Sigmoid colon (tissue), 6 donors: ENCODE measurements at regions not wholly inside any gene's neighbourhood (a gene's known extent, or its start where the extent isn't known, plus 50 kb on each side); places are given as distances from the start of the nearest gene placed in this dataset.

Source experiments
- DNase-seq: peaks from one replicate; pipeline ENCODE4 v3.0.0-alpha.2; 2019
- H3K27ac ChIP-seq, 4 donors: fragments of 200-600 bp; sonication (generic); one replicate each; pipeline ENCODE4 v1.5.1; 2016 to 2019; ENCODE audit warnings: mild to moderate bottlenecking in 1 of 4
- H3K27me3 ChIP-seq, 3 donors: fragments of 200-600 bp; sonication (generic); one replicate each; pipeline ENCODE4 v1.5.1; 2019; ENCODE audit warnings: mild to moderate bottlenecking in 1 of 3
- H3K36me3 ChIP-seq, 4 donors: fragments of 200-600 bp; sonication (generic); one replicate each; pipeline ENCODE4 v1.5.1; 2016 to 2019
- H3K4me1 ChIP-seq, 4 donors: fragments of 200-600 bp; sonication (generic); one replicate each; pipeline ENCODE4 v1.5.1; 2017 to 2019
- H3K4me3 ChIP-seq, 4 donors: fragments of 200-600 bp; sonication (generic); one replicate each; pipeline ENCODE4 v1.5.1; 2017 to 2019; ENCODE audit warnings: mild to moderate bottlenecking in 2 of 4, moderate library complexity in 1 of 4
- H3K9me3 ChIP-seq, 4 donors: fragments of 200-600 bp in 3 of 4; sonication (generic) in 3 of 4; one replicate each; pipeline versions ENCODE4 v1.5.1 to v1.6.1; 2013 to 2019
- EP300 ChIP-seq, 4 donors: sonication (generic); formaldehyde crosslinking; IDR thresholded peaks; one replicate each; pipeline ENCODE4 v1.6.1; 2017; ENCODE audit warnings: antibody characterized with exemption in 4 of 4
- POLR2A ChIP-seq, 2 donors: fragments of 450-650 bp; IDR thresholded peaks; one replicate each; pipeline ENCODE4 v1.6.1; 2016; ENCODE audit warnings: antibody characterized with exemption in 2 of 2, mild to moderate bottlenecking in 2 of 2, moderate library complexity in 2 of 2
- POLR2AphosphoS5 ChIP-seq, 4 donors: sonication (generic); formaldehyde crosslinking; IDR thresholded peaks; one replicate each; pipeline ENCODE4 v1.6.1; 2017; ENCODE audit warnings: antibody characterized with exemption in 4 of 4
- WGBS, 2 donors: extraction: QIAGEN DNeasy Blood & Tissue Kit; methylation state at CpG; one replicate each; pipeline ENCODE4 v1.1.7; 2013; 5-methylcytosine and 5-hydroxymethylcytosine counted together
- intact Hi-C: fragments of 100-400 bp; cut with DNase I; formaldehyde crosslinking; loops from one replicate; pipeline ENCODE4 v1.15.1; 2023
- TF ChIP-seq, protein P1 (sequence below), 4 experiments: fragments of 450-650 bp in 3 of 4; fragments of 200-600 bp in 1 of 4; IDR thresholded peaks; one replicate each; pipeline ENCODE4 v1.5.1; 2016 to 2019; ENCODE audit warnings: antibody characterized with exemption in 4 of 4, mild to moderate bottlenecking in 3 of 4, moderate library complexity in 2 of 4
- donor health status: healthy with polysubstance abuse.
- donor health status: healthy.

DNA sequence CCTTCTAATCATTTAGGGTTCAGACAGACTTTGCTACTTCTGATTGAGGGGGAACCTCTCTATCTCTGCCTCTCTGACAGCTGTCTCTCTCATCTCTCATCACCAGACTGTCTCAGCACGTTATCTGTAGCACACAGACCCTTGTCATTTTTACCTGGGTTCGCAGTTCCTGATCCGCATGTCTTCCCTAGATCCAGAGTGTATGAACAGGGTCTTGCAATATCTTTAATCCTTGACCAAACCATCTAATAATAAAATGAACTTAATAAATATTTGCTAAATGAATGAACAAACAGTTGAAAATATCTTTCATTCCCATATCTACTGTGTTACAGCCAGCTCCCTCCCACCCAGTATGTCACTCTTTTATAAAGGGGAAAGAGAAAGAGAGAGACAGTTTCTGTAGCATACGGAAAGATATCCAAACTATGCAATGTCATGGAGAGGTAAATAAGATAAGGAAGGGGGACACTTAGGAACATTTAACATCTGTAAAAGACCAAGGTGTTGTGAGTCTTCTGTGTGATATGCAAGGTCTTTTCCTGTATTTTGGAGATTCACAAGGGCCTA lies 507.6 kb downstream of the SUCLG1 start:
- WGBS, 2 donors = 82 to 93% methylated on average over 4 of the region's 4 CpGs
- DNase-seq = no peak
- no peaks in the 10 kb centered on the region for H3K4me1 ChIP-seq
- H3K27me3 ChIP-seq = no peaks in the 10 kb centered on the region
- no peak overlapping the region for H3K27ac ChIP-seq
- no peaks in the 10 kb centered on the region for H3K36me3 ChIP-seq
- intact Hi-C loops = no loop called here
- H3K9me3 ChIP-seq = no peaks in the 10 kb centered on the region
- no peak overlapping the region for H3K4me3 ChIP-seq
- no peak for TF ChIP-seq EP300 (IDR thresholded peaks at IDR 0.05)
- TF ChIP-seq, protein P1, sequence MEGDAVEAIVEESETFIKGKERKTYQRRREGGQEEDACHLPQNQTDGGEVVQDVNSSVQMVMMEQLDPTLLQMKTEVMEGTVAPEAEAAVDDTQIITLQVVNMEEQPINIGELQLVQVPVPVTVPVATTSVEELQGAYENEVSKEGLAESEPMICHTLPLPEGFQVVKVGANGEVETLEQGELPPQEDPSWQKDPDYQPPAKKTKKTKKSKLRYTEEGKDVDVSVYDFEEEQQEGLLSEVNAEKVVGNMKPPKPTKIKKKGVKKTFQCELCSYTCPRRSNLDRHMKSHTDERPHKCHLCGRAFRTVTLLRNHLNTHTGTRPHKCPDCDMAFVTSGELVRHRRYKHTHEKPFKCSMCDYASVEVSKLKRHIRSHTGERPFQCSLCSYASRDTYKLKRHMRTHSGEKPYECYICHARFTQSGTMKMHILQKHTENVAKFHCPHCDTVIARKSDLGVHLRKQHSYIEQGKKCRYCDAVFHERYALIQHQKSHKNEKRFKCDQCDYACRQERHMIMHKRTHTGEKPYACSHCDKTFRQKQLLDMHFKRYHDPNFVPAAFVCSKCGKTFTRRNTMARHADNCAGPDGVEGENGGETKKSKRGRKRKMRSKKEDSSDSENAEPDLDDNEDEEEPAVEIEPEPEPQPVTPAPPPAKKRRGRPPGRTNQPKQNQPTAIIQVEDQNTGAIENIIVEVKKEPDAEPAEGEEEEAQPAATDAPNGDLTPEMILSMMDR (IDR thresholded peaks at IDR 0.05) = no peak
- no peak for TF ChIP-seq POLR2AphosphoS5 (IDR thresholded peaks at IDR 0.05)
- no peak for TF ChIP-seq POLR2A (IDR thresholded peaks at IDR 0.05)

DNA sequence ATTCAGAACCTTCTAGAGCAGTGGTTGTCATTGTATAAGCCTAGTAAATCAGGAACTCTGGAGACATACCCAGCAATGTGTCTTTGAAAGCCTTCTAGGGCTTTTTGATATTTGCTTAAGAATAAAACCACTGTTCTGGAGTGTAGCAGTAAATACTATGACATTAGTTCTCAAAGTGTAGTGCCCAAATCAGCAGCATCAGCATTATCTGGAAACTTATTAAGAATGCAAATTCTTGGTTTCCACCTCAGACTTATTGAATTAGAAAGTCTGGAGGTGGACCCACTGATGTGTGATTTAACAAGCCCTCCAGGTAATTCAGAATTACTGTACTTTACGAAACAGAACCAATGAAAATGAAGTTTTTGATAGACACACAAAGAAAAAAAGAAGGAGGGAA lies 509.7 kb downstream of the SUCLG1 start:
- no peak for DNase-seq
- H3K9me3 ChIP-seq = no peaks in the 10 kb centered on the region
- H3K4me3 ChIP-seq = no peak overlapping the region
- WGBS, 2 donors = 79 to 90% methylated on average over 1 of the region's 1 CpG
- TF ChIP-seq POLR2AphosphoS5 (IDR thresholded peaks at IDR 0.05) (no peak), POLR2A (IDR thresholded peaks at IDR 0.05) (no peak), EP300 (IDR thresholded peaks at IDR 0.05) (no peak)
- TF ChIP-seq, protein P1 (IDR thresholded peaks at IDR 0.05) = no peak
- intact Hi-C loops = no loop called here
- H3K27me3 ChIP-seq = no peaks in the 10 kb centered on the region
- H3K27ac ChIP-seq = no peak overlapping the region
- H3K36me3 ChIP-seq = no peaks in the 10 kb centered on the region
- H3K4me1 ChIP-seq = no peaks in the 10 kb centered on the region

DNA sequence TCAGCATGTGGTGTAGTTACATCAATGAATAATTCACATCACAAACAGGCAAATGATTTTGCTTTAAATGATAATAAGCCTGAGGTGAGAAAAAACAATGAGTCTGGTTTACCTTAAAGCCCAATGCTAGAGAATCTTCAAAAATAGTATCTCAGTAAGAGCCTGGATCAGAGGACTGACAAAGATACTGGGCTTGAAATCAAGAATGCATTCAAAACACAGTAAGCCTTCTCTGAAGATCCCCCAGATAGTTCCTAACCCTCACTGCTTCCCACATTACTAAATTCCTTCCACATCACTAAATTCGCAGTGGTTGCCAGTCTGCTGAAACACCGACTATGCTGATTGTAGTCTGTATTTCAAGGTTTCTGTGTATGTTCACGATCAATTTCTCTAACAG lies 514.9 kb downstream of the SUCLG1 start:
- Histone ChIP-seq H3K27me3 (no peaks in the 10 kb centered on the region), H3K36me3 (no peaks in the 10 kb centered on the region), H3K27ac (no peak overlapping the region), H3K4me3 (no peak overlapping the region), H3K9me3 (no peaks in the 10 kb centered on the region), H3K4me1 (no peaks in the 10 kb centered on the region)
- 65 to 83% methylated on average over 3 of the region's 3 CpGs for WGBS, 2 donors
- TF ChIP-seq, protein P1 (IDR thresholded peaks at IDR 0.05) = no peak
- TF ChIP-seq POLR2AphosphoS5 (IDR thresholded peaks at IDR 0.05) = no peak
- TF ChIP-seq EP300 (IDR thresholded peaks at IDR 0.05) = no peak
- TF ChIP-seq POLR2A (IDR thresholded peaks at IDR 0.05) = no peak
- intact Hi-C loops = no loop called here
- no peak for DNase-seq

DNA sequence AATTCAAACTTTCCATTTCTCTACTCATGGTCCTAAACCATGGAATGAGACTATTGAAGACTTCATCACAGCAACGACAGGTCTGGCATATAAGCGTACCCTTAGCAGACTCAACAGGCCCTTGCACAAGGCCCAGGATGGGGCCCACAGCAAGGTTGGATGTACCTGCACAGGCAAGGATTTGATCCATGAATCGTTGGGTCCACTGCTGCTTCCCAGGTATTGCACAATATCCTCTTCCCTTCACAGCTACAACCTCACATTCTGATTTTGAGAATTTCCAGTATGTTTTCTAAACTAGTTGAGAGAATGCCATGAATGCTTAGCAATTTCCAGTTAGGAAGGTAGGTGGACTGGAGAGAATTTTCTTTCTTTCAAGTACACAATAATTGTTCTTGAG lies 515.8 kb downstream of the SUCLG1 start:
- intact Hi-C loops = no loop called here
- Histone ChIP-seq H3K9me3 (no peaks in the 10 kb centered on the region), H3K36me3 (no peaks in the 10 kb centered on the region), H3K27me3 (no peaks in the 10 kb centered on the region), H3K27ac (no peak overlapping the region), H3K4me1 (no peaks in the 10 kb centered on the region), H3K4me3 (no peak overlapping the region)
- no peak for DNase-seq
- 83 to 89% methylated on average over 3 of the region's 3 CpGs for WGBS, 2 donors
- TF ChIP-seq, protein P1 (IDR thresholded peaks at IDR 0.05) = no peak
- TF ChIP-seq POLR2A (IDR thresholded peaks at IDR 0.05) (no peak), POLR2AphosphoS5 (IDR thresholded peaks at IDR 0.05) (no peak), EP300 (IDR thresholded peaks at IDR 0.05) (no peak)

DNA sequence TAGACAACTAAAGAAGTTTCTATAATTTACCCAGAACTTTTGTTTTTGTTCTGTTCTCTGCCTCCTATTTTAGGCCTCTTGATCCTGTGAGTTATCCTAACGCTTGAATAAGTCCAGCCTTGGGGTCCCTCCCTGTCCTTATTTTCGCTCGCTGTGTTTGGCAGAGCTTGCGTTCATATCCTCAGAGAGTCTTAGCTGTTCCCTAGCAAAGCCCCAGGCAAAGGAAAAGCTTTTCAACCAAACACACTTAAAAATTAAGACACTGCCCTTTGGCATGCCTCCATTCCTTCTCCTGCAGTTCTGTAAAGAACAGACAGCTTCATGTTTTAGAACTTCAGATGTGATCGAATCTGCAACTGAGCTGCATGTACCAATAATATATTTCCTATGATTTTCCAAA lies 517.2 kb downstream of the SUCLG1 start:
- 81 to 89% methylated on average over 5 of the region's 5 CpGs for WGBS, 2 donors
- Histone ChIP-seq H3K4me1 (no peaks in the 10 kb centered on the region), H3K27ac (no peak overlapping the region), H3K4me3 (no peak overlapping the region), H3K36me3 (no peaks in the 10 kb centered on the region), H3K9me3 (no peaks in the 10 kb centered on the region), H3K27me3 (no peaks in the 10 kb centered on the region)
- DNase-seq = no peak
- intact Hi-C loops = no loop called here
- no peak for TF ChIP-seq POLR2A (IDR thresholded peaks at IDR 0.05)
- TF ChIP-seq, protein P1 (IDR thresholded peaks at IDR 0.05) = no peak
- TF ChIP-seq POLR2AphosphoS5 (IDR thresholded peaks at IDR 0.05) = no peak
- no peak for TF ChIP-seq EP300 (IDR thresholded peaks at IDR 0.05)
